Right lobe of liver (tissue), 6 donors: ENCODE measurements at regions not wholly inside any gene's neighbourhood (a gene's known extent, or its start where the extent isn't known, plus 50 kb on each side); places are given as distances from the start of the nearest gene placed in this dataset.

Experiments used
- ATAC-seq, 4 donors: fragments of 200-7000 bp; cut with Tn5 transposase; one replicate each; pipeline ENCODE4 v1.9.1; 2020; ENCODE audit warnings: mild to moderate bottlenecking in 4 of 4, moderate library complexity in 4 of 4
- DNase-seq, 3 donors: peaks; one replicate each; pipeline ENCODE4 v3.0.0-alpha.2; 2020
- H3K27ac ChIP-seq, 3 donors: fragments of 200-600 bp; one replicate each; pipeline ENCODE4 v1.8.0; 2022
- H3K27me3 ChIP-seq, 2 donors: fragments of 200-600 bp; one replicate each; pipeline ENCODE4 v1.8.0; 2022
- H3K36me3 ChIP-seq, 4 donors: fragments of 200-600 bp; sonication (generic) in 1 of 4; one replicate each; pipeline versions ENCODE4 v1.5.1 to v1.8.0; 2017 to 2022; ENCODE audit warnings: control low read depth in 1 of 4
- H3K4me1 ChIP-seq, 4 donors: fragments of 200-600 bp; sonication (generic) in 1 of 4; one replicate each; pipeline versions ENCODE4 v1.5.1 to v1.8.0; 2017 to 2022; ENCODE audit warnings: control low read depth in 1 of 4
- H3K4me3 ChIP-seq, 3 donors: fragments of 200-600 bp; one replicate each; pipeline ENCODE4 v1.8.0; 2022
- H3K9me3 ChIP-seq, 4 donors: fragments of 200-600 bp; sonication (generic) in 1 of 4; one replicate each; pipeline versions ENCODE4 v1.5.1 to v1.8.0; 2017 to 2022; ENCODE audit warnings: control low read depth in 1 of 4
- POLR2A ChIP-seq: fragments of 450-650 bp; IDR thresholded peaks from one replicate; pipeline ENCODE4 v1.6.1; 2017; ENCODE audit warnings: antibody characterized with exemption, mild to moderate bottlenecking
- WGBS: methylation state at CpG from one replicate; pipeline ENCODE4 v1.1.6; 2018; ENCODE audit warnings: low coverage, low lambda C conversion rate; ENCODE audit not compliant: insufficient coverage; ENCODE audit errors: missing lambda C conversion rate; 5-methylcytosine and 5-hydroxymethylcytosine counted together
- intact Hi-C, 2 donors: fragments of 100-400 bp; cut with DNase I; formaldehyde crosslinking; loops; one replicate each; pipeline versions ENCODE4 v1.11.2 to v1.14.1; 2022
- TF ChIP-seq, protein P1 (sequence below), 4 donors: fragments of 200-600 bp in 3 of 4; fragments of 450-650 bp in 1 of 4; IDR thresholded peaks; one replicate each; pipeline versions ENCODE4 v1.5.1 to v1.8.0; 2016 to 2022; ENCODE audit warnings: antibody characterized with exemption in 4 of 4, mild to moderate bottlenecking in 2 of 4
- donor health status: DM: no; HTN: yes; CAD: no.
- donor health status: DM: no; HTN: no; CAD: no.
- donor health status: DM: no; HTN: no; CAD: no.
- donor health status: DM: no; HTN: yes; CAD: no.
- donor health status: DM: no; HTN: yes; CAD: no.

DNA sequence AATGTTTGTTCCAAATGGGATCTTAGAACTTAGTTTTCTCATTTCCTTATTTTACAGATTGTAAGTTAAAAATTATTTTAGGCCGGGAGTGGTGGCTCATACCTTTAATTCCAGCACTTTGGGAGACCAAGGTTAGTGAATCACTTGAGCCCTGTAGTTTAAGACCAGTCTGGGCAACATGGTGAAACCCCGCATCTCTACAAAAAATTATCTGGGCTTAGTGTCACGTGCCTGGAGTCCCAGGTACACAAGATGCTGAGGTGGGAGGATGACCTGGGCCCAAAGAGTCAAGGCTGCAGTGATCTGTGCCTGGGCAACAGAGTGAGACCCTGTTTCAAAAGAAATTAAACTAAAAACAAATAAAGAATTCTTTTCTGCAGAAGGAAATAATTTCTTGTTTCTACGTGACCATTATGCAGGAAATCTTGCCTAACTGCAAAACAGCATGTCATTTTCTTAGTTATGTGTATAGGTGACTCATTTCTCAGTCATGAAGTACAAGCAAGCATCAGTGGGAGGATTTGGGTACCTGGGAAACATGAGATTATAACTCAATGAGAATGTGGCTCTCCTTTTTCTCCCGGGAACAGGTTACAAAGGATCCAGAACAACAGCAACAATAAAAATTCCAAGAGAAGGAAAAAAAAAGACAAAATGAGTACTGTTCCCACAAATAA lies 375.1 kb upstream of the ST8SIA4 start:
- no peaks in the 10 kb centered on the region for H3K27me3 ChIP-seq
- TF ChIP-seq POLR2A = no peak
- TF ChIP-seq, protein P1, sequence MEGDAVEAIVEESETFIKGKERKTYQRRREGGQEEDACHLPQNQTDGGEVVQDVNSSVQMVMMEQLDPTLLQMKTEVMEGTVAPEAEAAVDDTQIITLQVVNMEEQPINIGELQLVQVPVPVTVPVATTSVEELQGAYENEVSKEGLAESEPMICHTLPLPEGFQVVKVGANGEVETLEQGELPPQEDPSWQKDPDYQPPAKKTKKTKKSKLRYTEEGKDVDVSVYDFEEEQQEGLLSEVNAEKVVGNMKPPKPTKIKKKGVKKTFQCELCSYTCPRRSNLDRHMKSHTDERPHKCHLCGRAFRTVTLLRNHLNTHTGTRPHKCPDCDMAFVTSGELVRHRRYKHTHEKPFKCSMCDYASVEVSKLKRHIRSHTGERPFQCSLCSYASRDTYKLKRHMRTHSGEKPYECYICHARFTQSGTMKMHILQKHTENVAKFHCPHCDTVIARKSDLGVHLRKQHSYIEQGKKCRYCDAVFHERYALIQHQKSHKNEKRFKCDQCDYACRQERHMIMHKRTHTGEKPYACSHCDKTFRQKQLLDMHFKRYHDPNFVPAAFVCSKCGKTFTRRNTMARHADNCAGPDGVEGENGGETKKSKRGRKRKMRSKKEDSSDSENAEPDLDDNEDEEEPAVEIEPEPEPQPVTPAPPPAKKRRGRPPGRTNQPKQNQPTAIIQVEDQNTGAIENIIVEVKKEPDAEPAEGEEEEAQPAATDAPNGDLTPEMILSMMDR (IDR thresholded peaks at IDR 0.05) = no peak
- H3K4me1 ChIP-seq = no peaks in the 10 kb centered on the region
- intact Hi-C loops = no loop called here
- ATAC-seq (no peak), DNase-seq (no peak)
- 53% methylated on average over 5 of the region's 5 CpGs for WGBS
- H3K4me3 ChIP-seq = no peak overlapping the region
- no peaks in the 10 kb centered on the region for H3K9me3 ChIP-seq
- H3K36me3 ChIP-seq = no peaks in the 10 kb centered on the region
- no peak overlapping the region for H3K27ac ChIP-seq

DNA sequence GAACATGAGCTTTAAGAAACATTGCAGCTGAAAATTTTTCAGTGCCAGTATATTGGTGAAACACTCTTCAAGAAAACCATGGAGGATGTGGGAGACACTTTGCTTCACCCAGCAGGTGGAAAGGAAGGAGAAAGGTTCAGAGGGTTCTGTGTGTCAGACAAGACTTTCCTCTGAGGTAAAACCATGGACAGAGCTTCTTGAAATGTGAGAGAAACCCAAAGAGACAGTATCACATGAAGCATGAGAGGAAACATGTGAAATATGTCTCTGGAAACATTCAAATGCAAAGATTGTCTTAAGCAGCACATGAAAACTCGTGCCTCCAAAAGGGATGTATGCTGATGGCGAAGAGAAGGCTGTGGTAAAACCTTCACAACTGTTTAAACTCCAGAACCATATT lies 368.9 kb upstream of the ST8SIA4 start:
- Histone ChIP-seq H3K27ac (no peak overlapping the region), H3K36me3 (no peaks in the 10 kb centered on the region), H3K27me3 (no peaks in the 10 kb centered on the region), H3K4me3 (no peak overlapping the region), H3K9me3 (no peaks in the 10 kb centered on the region), H3K4me1 (no peaks in the 10 kb centered on the region)
- WGBS = 44% methylated on average over 2 of the region's 2 CpGs
- no peak for DNase-seq
- ATAC-seq = no peak
- intact Hi-C loops = no loop called here
- no peak for TF ChIP-seq POLR2A
- TF ChIP-seq, protein P1 (IDR thresholded peaks at IDR 0.05) = no peak

DNA sequence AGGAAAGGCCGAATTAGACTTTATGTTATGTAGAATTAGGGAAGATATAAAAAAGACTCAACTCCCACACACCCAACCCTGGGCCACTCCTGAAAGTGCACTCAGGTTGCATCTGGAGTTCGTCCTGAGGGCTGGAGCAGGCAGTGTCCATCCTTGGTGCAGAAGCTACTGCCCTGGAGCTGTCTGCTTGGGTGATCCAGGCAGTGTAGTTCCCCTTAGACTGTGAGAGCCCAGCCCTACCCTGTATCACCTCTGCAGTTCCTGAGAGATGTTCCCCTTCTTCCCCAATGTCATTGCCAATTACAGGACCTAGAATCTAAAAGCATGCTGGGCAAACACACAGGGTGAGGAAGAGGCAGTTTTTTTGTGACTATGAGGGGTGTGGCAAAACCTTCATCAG lies 368.3 kb upstream of the ST8SIA4 start:
- no peaks in the 10 kb centered on the region for H3K27me3 ChIP-seq
- WGBS = 28% methylated on average over 2 of the region's 2 CpGs
- TF ChIP-seq, protein P1 (IDR thresholded peaks at IDR 0.05) = no peak
- no peak for TF ChIP-seq POLR2A
- H3K36me3 ChIP-seq = no peaks in the 10 kb centered on the region
- no peak overlapping the region for H3K4me3 ChIP-seq
- H3K9me3 ChIP-seq = no peaks in the 10 kb centered on the region
- ATAC-seq = peak in 1 of 4 donors; percentile 25
- no peak overlapping the region for H3K27ac ChIP-seq
- DNase-seq = no peak
- intact Hi-C loops = no loop called here
- no peaks in the 10 kb centered on the region for H3K4me1 ChIP-seq

DNA sequence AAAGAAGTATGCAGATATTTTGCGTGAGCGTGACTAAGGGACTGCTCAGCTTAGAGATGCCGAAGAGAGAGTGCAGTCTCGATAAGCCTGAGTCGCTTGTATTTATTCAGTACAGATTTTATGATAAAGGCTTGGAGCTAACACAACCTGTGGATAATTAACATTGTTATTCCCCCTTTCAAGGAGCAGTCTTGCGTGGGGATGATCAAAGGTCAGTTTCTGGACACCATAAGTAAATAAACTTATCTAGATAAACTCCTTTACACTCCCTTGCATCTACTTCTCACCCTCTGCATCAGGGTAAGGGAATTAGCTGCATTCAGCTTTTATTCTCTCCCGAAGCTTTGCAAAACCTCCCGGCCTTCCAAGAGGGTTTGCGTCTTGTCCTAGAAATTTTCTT lies 357.8 kb upstream of the ST8SIA4 start:
- H3K36me3 ChIP-seq = no peaks in the 10 kb centered on the region
- no peaks in the 10 kb centered on the region for H3K27me3 ChIP-seq
- no peaks in the 10 kb centered on the region for H3K9me3 ChIP-seq
- H3K4me1 ChIP-seq = no peaks in the 10 kb centered on the region
- intact Hi-C loops = no loop called here
- no peak overlapping the region for H3K4me3 ChIP-seq
- ATAC-seq (no peak), DNase-seq (no peak)
- no peak overlapping the region for H3K27ac ChIP-seq
- 56% methylated on average over 9 of the region's 9 CpGs for WGBS
- TF ChIP-seq, protein P1 (IDR thresholded peaks at IDR 0.05) = no peak
- TF ChIP-seq POLR2A = no peak

DNA sequence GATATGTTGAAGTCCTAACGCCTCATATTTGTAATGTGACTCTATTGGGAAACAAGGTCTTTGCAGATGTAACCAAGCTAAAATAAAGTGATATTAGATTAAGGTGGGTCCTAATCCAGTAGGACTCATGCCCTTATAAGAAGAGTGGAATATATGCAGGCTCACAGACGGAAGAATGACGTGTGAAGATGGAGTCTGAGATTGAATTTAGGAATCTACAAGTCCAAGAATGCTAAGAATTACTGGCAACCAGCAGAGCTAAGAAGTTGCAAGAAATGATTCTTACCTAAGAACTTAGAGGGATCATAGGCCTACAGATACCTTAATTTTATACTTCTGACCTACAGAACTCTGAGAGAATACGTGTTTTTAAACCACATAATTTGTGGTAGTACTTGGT lies 350.0 kb upstream of the ST8SIA4 start:
- Histone ChIP-seq H3K9me3 (no peaks in the 10 kb centered on the region), H3K27me3 (no peaks in the 10 kb centered on the region), H3K4me3 (no peak overlapping the region), H3K27ac (no peak overlapping the region), H3K36me3 (no peaks in the 10 kb centered on the region), H3K4me1 (no peaks in the 10 kb centered on the region)
- no peak for DNase-seq
- WGBS = 43% methylated on average over 4 of the region's 4 CpGs
- TF ChIP-seq, protein P1 (IDR thresholded peaks at IDR 0.05) = no peak
- TF ChIP-seq POLR2A = no peak
- intact Hi-C loops = no loop called here
- no peak for ATAC-seq
